PFSK-1 (cell line): ENCODE measurements at regions not wholly inside any gene's neighbourhood (a gene's known extent, or its start where the extent isn't known, plus 50 kb on each side); places are given as distances from the start of the nearest gene placed in this dataset.

Experiments
- SIN3A ChIP-seq: IDR thresholded peaks from 2 replicates; pipeline ENCODE4 v1.6.1; 2012; ENCODE audit warnings: mild to moderate bottlenecking, low read length, moderate library complexity, borderline replicate concordance; ENCODE audit not compliant: insufficient read depth
- TAF1 ChIP-seq: IDR thresholded peaks from 2 replicates; pipeline ENCODE4 v1.6.1; 2012; ENCODE audit warnings: low read length, control low read depth, borderline replicate concordance; ENCODE audit not compliant: insufficient read depth

GRCh38 chr5:33268374-33268773 lies 172.4 kb upstream of the TARS1 start:
- TF ChIP-seq SIN3A (no peak), TAF1 (no peak)
